ENCODE measurements at regions not wholly inside any gene's neighbourhood (a gene's known extent, or its start where the extent isn't known, plus 50 kb on each side); places are given as distances from the start of the nearest gene placed in this dataset.

- ATAC-seq: peak; percentile 68 to 86 (median 84)
- 14 to 16% (median 15%) methylated on average over 19 of the region's 19 CpGs for WGBS, 3 donors
- DNase-seq: peak; percentile 68 to 83
- TF ChIP-seq, protein P1, sequence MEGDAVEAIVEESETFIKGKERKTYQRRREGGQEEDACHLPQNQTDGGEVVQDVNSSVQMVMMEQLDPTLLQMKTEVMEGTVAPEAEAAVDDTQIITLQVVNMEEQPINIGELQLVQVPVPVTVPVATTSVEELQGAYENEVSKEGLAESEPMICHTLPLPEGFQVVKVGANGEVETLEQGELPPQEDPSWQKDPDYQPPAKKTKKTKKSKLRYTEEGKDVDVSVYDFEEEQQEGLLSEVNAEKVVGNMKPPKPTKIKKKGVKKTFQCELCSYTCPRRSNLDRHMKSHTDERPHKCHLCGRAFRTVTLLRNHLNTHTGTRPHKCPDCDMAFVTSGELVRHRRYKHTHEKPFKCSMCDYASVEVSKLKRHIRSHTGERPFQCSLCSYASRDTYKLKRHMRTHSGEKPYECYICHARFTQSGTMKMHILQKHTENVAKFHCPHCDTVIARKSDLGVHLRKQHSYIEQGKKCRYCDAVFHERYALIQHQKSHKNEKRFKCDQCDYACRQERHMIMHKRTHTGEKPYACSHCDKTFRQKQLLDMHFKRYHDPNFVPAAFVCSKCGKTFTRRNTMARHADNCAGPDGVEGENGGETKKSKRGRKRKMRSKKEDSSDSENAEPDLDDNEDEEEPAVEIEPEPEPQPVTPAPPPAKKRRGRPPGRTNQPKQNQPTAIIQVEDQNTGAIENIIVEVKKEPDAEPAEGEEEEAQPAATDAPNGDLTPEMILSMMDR (IDR thresholded peaks at IDR 0.05): peak; percentile 59
- Histone ChIP-seq H3K4me1 (no peaks in the 10 kb centered on the region), H3K36me3 (ENCODE audit: insufficient read depth in 1 of 2, low read depth in 1 of 2) (no peaks in the 10 kb centered on the region), H3K4me3 (no peak overlapping the region), H3K9me3 (no peaks in the 10 kb centered on the region), H3K27me3 (ENCODE audit: insufficient read depth in 3 of 3, low read length in 2 of 3) (peaks cover 0 to 31% (median 3%) of the 10 kb centered on the region in 3 donors), H3K27ac (no peak overlapping the region)
- intact Hi-C loops (cut with DNase I): loop anchor here (5.0 kb wide), 1 partner anchor 729 kb away; no protein-coding TSS in a partner anchor
These were observed 221.0 kb upstream of the CSF3R start for GRCh38 chr1:36703526-36704208.

DNA sequence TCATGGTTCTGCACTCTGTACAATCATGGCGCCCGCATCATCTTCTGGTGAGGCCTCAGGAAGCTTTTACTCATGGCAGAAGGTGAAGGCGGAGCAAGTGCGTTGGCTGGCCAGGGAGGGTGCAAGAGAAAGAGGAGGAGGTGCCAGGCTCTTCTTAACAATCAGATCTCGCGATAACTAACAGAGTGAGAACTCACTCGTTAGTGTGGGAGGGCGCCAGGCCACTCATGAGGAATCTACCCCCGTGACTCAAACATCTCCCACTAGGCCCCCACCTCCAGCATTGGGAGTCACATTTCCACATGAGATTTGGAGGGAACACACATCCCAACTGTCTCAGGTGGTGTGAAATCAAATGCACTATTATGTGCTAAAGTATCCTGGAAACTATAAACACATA is 220.2 kb upstream of the CSF3R start:
- no peak overlapping the region for H3K27ac ChIP-seq
- H3K36me3 ChIP-seq (ENCODE audit: insufficient read depth in 1 of 2, low read depth in 1 of 2): no peaks in the 10 kb centered on the region
- no peaks in the 10 kb centered on the region for H3K4me1 ChIP-seq
- intact Hi-C loops (cut with DNase I): loop anchor here (5.0 kb wide), 1 partner anchor 729 kb away; no protein-coding TSS in a partner anchor
- DNase-seq (no peak), ATAC-seq (no peak)
- H3K9me3 ChIP-seq: no peaks in the 10 kb centered on the region
- peaks cover 0 to 30% (median 3%) of the 10 kb centered on the region in 3 donors for H3K27me3 ChIP-seq (ENCODE audit: insufficient read depth in 3 of 3, low read length in 2 of 3)
- no peak overlapping the region for H3K4me3 ChIP-seq
- 74 to 82% (median 82%) methylated on average over 9 of the region's 9 CpGs for WGBS, 3 donors
- TF ChIP-seq, protein P1 (IDR thresholded peaks at IDR 0.05): no peak

DNA sequence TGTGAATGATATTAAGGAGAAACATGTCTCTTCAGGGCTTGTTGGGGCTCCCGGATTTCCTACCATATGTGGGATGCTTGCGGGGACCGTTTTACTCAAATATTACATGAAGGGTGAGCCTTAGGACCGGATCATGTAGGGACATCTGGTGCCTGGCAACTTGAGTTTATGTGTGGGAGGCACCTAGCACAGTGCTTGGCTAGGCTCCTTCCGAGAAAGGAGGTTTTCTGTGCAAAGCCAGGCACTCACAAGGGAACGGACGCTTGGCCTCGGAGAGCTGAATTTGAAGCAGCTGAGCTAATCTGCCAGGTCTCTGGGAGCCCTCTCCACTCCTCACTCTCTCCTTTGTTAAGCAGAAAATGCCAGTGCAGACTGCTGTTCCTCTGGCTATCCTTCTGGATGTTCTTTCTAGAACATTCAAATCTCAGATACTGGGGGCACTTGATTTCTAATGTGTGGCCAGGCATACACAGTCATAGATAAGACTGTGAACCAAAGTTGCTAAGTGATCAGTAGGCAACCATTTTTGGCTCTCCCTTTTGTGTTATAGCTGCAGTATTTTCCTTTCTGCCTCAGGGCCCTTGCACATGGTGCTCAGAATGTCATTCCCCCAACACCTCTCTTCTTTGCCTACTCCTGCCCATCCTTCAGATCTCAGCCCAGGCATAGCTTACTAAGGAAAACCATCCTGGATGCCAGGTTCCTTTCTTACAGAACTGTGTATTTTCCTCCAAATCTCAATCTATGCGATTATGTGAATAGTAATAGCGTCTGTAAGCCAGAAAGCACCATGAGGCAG is 216.6 kb upstream of the CSF3R start:
- TF ChIP-seq, protein P1 (IDR thresholded peaks at IDR 0.05): no peak
- 41 to 59% (median 49%) methylated on average over 10 of the region's 10 CpGs for WGBS, 3 donors
- Histone ChIP-seq H3K36me3 (ENCODE audit: insufficient read depth in 1 of 2, low read depth in 1 of 2) (no peaks in the 10 kb centered on the region), H3K9me3 (no peaks in the 10 kb centered on the region), H3K4me1 (no peaks in the 10 kb centered on the region), H3K4me3 (no peak overlapping the region), H3K27ac (no peak overlapping the region), H3K27me3 (ENCODE audit: insufficient read depth in 3 of 3, low read length in 2 of 3) (peaks cover 0 to 22% (median 10%) of the 10 kb centered on the region in 3 donors)
- intact Hi-C loops (cut with DNase I): no loop called here
- ATAC-seq: no peak
- no peak for DNase-seq

- Histone ChIP-seq H3K4me3 (no peak overlapping the region), H3K9me3 (no peaks in the 10 kb centered on the region), H3K4me1 (no peaks in the 10 kb centered on the region), H3K27ac (no peak overlapping the region), H3K27me3 (ENCODE audit: insufficient read depth in 3 of 3, low read length in 2 of 3) (peaks cover 0 to 27% (median 17%) of the 10 kb centered on the region in 3 donors), H3K36me3 (ENCODE audit: insufficient read depth in 1 of 2, low read depth in 1 of 2) (no peaks in the 10 kb centered on the region)
- 42 to 48% (median 47%) methylated on average over 4 of the region's 4 CpGs for WGBS, 3 donors
- TF ChIP-seq, protein P1 (IDR thresholded peaks at IDR 0.05): no peak
- ATAC-seq (no peak), DNase-seq (no peak)
- intact Hi-C loops (cut with DNase I): no loop called here
These were observed 215.3 kb upstream of the CSF3R start for GRCh38 chr1:36697836-36698605.
